K562 (cell line): ENCODE measurements at regions not wholly inside any gene's neighbourhood (a gene's known extent, or its start where the extent isn't known, plus 50 kb on each side); places are given as distances from the start of the nearest gene placed in this dataset.

Experiments used
- ATAC-seq: fragments of 200-7000 bp; cut with Tn5 transposase; 3 replicates; pipeline ENCODE4 v1.9.1; 2020; ENCODE audit warnings: moderate library complexity
- BruUV-seq: library from RNA; stranded (reverse); fragments of 400-500 nt; replicated peaks from 2 replicates; lab custom pipeline; 2021; lab: Mats Ljungman, UMichigan
- CTCF ChIA-PET: fragments of 300-600 bp; formaldehyde crosslinking; extraction: SDS; loops from one replicate; lab custom pipeline; 2021; ENCODE audit warnings: low intra/inter-chr PET ratio; lab: Yijun Ruan, JAX
- POLR2A ChIA-PET: fragments of 300-600, 350-650 bp; sonication (Branson Sonifier 250); formaldehyde crosslinking; extraction: SDS; loops from one replicate; lab custom pipeline; 2021; ENCODE audit warnings: antibody characterized with exemption, inconsistent platforms; lab: Yijun Ruan, JAX
- DNase-seq, 4 experiments: peaks; one replicate each; pipeline versions ENCODE4 v3.0.0 to v3.0.0-alpha.2; 2011 to 2018; ENCODE audit warnings: low spot score in 3 of 4, mixed read lengths in 3 of 4; ENCODE audit errors: extremely low read depth in 1 of 4
- FAIRE-seq: peaks from 2 replicates; lab custom pipeline; 2011; peaks lifted over from hg19 to GRCh38; lab: Jason Lieb, UNC
- H2AFZ ChIP-seq: 2 replicates; pipeline ENCODE4 v1.6.0; 2011; ENCODE audit warnings: low read depth, low read length, control low read depth, inconsistent platforms
- H3K27ac ChIP-seq: fragments of 200-600 bp; 3 replicates; pipeline ENCODE4 v1.8.0; 2011; ENCODE audit warnings: low read depth, mild to moderate bottlenecking, control low read depth, inconsistent platforms, low read length, moderate library complexity, mixed read lengths; ENCODE audit errors: extremely low read depth
- H3K27me3 ChIP-seq, 2 experiments: fragments of 300-600 bp in 1 of 2; 2 replicates in 1 of 2; 3 replicates in 1 of 2; pipeline versions ENCODE4 v1.6.0 to v1.8.0; 2011; ENCODE audit warnings: inconsistent platforms in 2 of 2, low read length in 2 of 2, mild to moderate bottlenecking in 1 of 2, mixed read lengths in 1 of 2, moderate library complexity in 1 of 2; ENCODE audit not compliant: control insufficient read depth in 2 of 2, insufficient read depth in 2 of 2
- H3K36me3 ChIP-seq: fragments of 300-600 bp; 3 replicates; pipeline ENCODE4 v1.8.0; 2011; ENCODE audit warnings: mild to moderate bottlenecking, low read length, inconsistent platforms; ENCODE audit not compliant: control insufficient read depth, insufficient read depth
- H3K4me1 ChIP-seq, 2 experiments: fragments of 200-600 bp in 1 of 2; replicated peaks in 1 of 2; 2 replicates in 1 of 2; 3 replicates in 1 of 2; pipeline versions ENCODE4 v1.5.1 to v1.8.0; 2011; ENCODE audit warnings: inconsistent platforms in 2 of 2, low read length in 2 of 2, mild to moderate bottlenecking in 1 of 2, mixed read lengths in 1 of 2, moderate library complexity in 1 of 2; ENCODE audit not compliant: control insufficient read depth in 2 of 2, insufficient read depth in 2 of 2
- H3K4me2 ChIP-seq: 2 replicates; pipeline ENCODE4 v1.6.1; 2011; ENCODE audit warnings: low read length, control low read depth, inconsistent platforms, mixed read lengths; ENCODE audit not compliant: insufficient read depth
- H3K4me3 ChIP-seq: fragments of 200-600 bp; sonication (generic), shearing (Covaris generic); 2 replicates; pipeline ENCODE4 v1.5.1; 2016; ENCODE audit warnings: control low read depth, inconsistent platforms
- H3K79me2 ChIP-seq: fragments of 200-600 bp; 3 replicates; pipeline ENCODE4 v1.8.0; 2011; ENCODE audit warnings: low read length, inconsistent platforms; ENCODE audit not compliant: control insufficient read depth, insufficient read depth
- H3K9ac ChIP-seq, 2 experiments: 2 replicates each; pipeline versions ENCODE4 v1.6.0 to v1.6.1; 2011; ENCODE audit warnings: low read depth in 2 of 2, low read length in 2 of 2, control low read depth in 1 of 2, inconsistent platforms in 1 of 2, mild to moderate bottlenecking in 1 of 2, mixed read lengths in 1 of 2; ENCODE audit not compliant: insufficient read depth in 1 of 2
- H3K9me1 ChIP-seq: one replicate; pipeline ENCODE4 v1.6.0; 2011; ENCODE audit warnings: inconsistent platforms, mild to moderate bottlenecking, low read length, moderate library complexity; ENCODE audit not compliant: control insufficient read depth, insufficient read depth
- H3K9me3 ChIP-seq: replicated peaks from 2 replicates; pipeline ENCODE4 v1.5.1; 2011; ENCODE audit warnings: low read depth, low read length, inconsistent platforms; ENCODE audit not compliant: control insufficient read depth, insufficient read depth
- H4K20me1 ChIP-seq: replicated peaks from 2 replicates; pipeline ENCODE4 v1.6.1; 2011; ENCODE audit warnings: low read length, inconsistent platforms, mixed read lengths; ENCODE audit not compliant: control insufficient read depth, insufficient read depth
- ATF6 ChIP-seq: sonication (generic); formaldehyde crosslinking; IDR thresholded peaks from 2 replicates; pipeline ENCODE4 v1.4.0; 2020; ENCODE audit warnings: mild to moderate bottlenecking, missing genetic modification reagents
- E4F1 ChIP-seq: fragments of 250-450 bp; sonication (Bioruptor Pico); IDR thresholded peaks from 2 replicates; pipeline ENCODE4 v1.5.0; 2021; ENCODE audit warnings: mild to moderate bottlenecking, borderline replicate concordance
- EP400 ChIP-seq: fragments of 450-650 bp; IDR thresholded peaks from 2 replicates; pipeline ENCODE4 v1.6.1; 2017; ENCODE audit warnings: antibody characterized with exemption, mild to moderate bottlenecking, moderate library complexity
- IRF2 ChIP-seq: sonication (generic); formaldehyde crosslinking; IDR thresholded peaks from 2 replicates; pipeline ENCODE4 v1.8.1; 2022; ENCODE audit warnings: mild to moderate bottlenecking, missing genetic modification reagents
- NR2F6 ChIP-seq: fragments of 450-650 bp; formaldehyde crosslinking; IDR thresholded peaks from 2 replicates; pipeline ENCODE4 v1.4.0; 2020; ENCODE audit warnings: mild to moderate bottlenecking
- PPARD ChIP-seq: fragments of 250-450 bp; sonication (Bioruptor Pico); IDR thresholded peaks from 2 replicates; pipeline ENCODE4 v1.8.0; 2022; ENCODE audit warnings: inconsistent platforms, mild to moderate bottlenecking, moderate library complexity
- ZNF23 ChIP-seq: fragments of 250-450 bp; sonication (Bioruptor Pico); IDR thresholded peaks from 2 replicates; pipeline ENCODE4 v1.4.0; 2020; ENCODE audit warnings: mild to moderate bottlenecking
- ZNF407 ChIP-seq: fragments of 450-650 bp; IDR thresholded peaks from 2 replicates; pipeline ENCODE4 v1.6.1; 2016; ENCODE audit warnings: low read depth
- WGBS: fragments of 100-300 bp; shearing (Covaris generic); methylation state at CpG from one replicate; pipeline ENCODE4 v1.1.6; 2016; ENCODE audit warnings: low coverage, mixed read lengths; ENCODE audit not compliant: insufficient coverage; ENCODE audit errors: missing lambda C conversion rate; 5-methylcytosine and 5-hydroxymethylcytosine counted together
- in situ Hi-C: fragments of 300-500 bp; cut with MboI; formaldehyde crosslinking; loops from 4 replicates; pipeline ENCODE4 v1.15.0; 2018; ENCODE audit warnings: inconsistent platforms, mixed read lengths
- intact Hi-C: fragments of 100-400 bp; cut with micrococcal nuclease; formaldehyde crosslinking; loops from 2 replicates; pipeline ENCODE4 v1.14.2; 2022

GRCh38 chr17:27986805-27987684, 55.4 kb upstream of the NLK start:
- Histone ChIP-seq H3K9me3 (no peaks in the 10 kb centered on the region), H3K4me2 (peak overlapping the region; percentile 67), H4K20me1 (no peaks in the 10 kb centered on the region), H3K36me3 (no peaks in the 10 kb centered on the region), H3K27ac (peak overlapping the region; percentile 89), H3K9ac (peak overlapping the region; percentile 11 to 69; a peak in 3 of 4 replicates), H3K79me2 (no peaks in the 10 kb centered on the region), H3K27me3 (no peaks in the 10 kb centered on the region), H3K4me1 (peaks cover 43 to 67% of the 10 kb centered on the region in 2 experiments), H2AFZ (peak overlapping the region; percentile 77), H3K4me3 (no peak overlapping the region), H3K9me1 (no peaks in the 10 kb centered on the region)
- ChIA-PET POLR2A (interaction anchor here (0.6 to 2.6 kb wide), 14 partner anchors 10 to 637 kb away, joined by 3 to 12 read pairs (median 3); no protein-coding TSS in a partner anchor), CTCF (interaction anchor here (0.6 to 1.1 kb wide), 2 partner anchors 29 to 742 kb away, joined by 3 read pairs; no protein-coding TSS in a partner anchor)
- intact Hi-C loops (loop anchor here (2.0 to 5.0 kb wide), 2 partner anchors 54 to 95 kb away; partner anchors contain the start of gene LYRM9), in situ Hi-C loops (no loop called here)
- WGBS, result 36% methylated on average over 9 of the region's 9 CpGs
- FAIRE-seq (peak; percentile 97), ATAC-seq (peak; percentile 89), DNase-seq (peak; percentile 85 to 96 (median 88))
- BruUV-seq, result no TSS peak
- no peak for TF ChIP-seq PPARD (CRISPR knock-in tag)
- TF ChIP-seq ATF6 (CRISPR knock-in tag), result no peak
- no peak for TF ChIP-seq ZNF407
- TF ChIP-seq E4F1, result no peak
- TF ChIP-seq ZNF23 (CRISPR knock-in tag), result peak; percentile 99
- peak; percentile 80 for TF ChIP-seq EP400
- no peak for TF ChIP-seq NR2F6
- no peak for TF ChIP-seq IRF2 (CRISPR knock-in tag)
